Left lung (tissue), 4 donors: ENCODE measurements at regions not wholly inside any gene's neighbourhood (a gene's known extent, or its start where the extent isn't known, plus 50 kb on each side); places are given as distances from the start of the nearest gene placed in this dataset.

ENCODE experiments used
- ATAC-seq: fragments of 200-7000 bp; cut with Tn5 transposase; one replicate; pipeline ENCODE4 v1.9.1; 2020; ENCODE audit warnings: moderate library complexity
- DNase-seq, 4 donors: peaks; one replicate each; pipeline ENCODE4 v3.0.0-alpha.2; 2013 to 2020
- H3K27ac ChIP-seq, 2 donors: fragments of 200-600 bp; sonication (generic) in 1 of 2; one replicate each; pipeline versions ENCODE4 v1.5.0 to v1.8.0; 2020 to 2021
- H3K27me3 ChIP-seq, 2 donors: fragments of 200-600 bp; sonication (generic) in 1 of 2; one replicate each; pipeline versions ENCODE4 v1.5.0 to v1.8.0; 2020 to 2021
- H3K36me3 ChIP-seq, 2 donors: fragments of 200-600 bp; sonication (generic) in 1 of 2; one replicate each; pipeline versions ENCODE4 v1.5.0 to v1.8.0; 2020 to 2021
- H3K4me1 ChIP-seq, 2 donors: fragments of 200-600 bp; one replicate each; pipeline ENCODE4 v1.8.0; 2021
- H3K4me3 ChIP-seq, 2 donors: fragments of 200-600 bp; sonication (generic) in 1 of 2; one replicate each; pipeline versions ENCODE4 v1.5.0 to v1.8.0; 2020 to 2021; ENCODE audit warnings: mild to moderate bottlenecking in 1 of 2
- H3K9me3 ChIP-seq, 2 donors: fragments of 200-600 bp; sonication (generic) in 1 of 2; one replicate each; pipeline versions ENCODE4 v1.5.0 to v1.8.0; 2020 to 2021
- intact Hi-C, 2 donors: fragments of 100-400 bp; cut with DNase I; formaldehyde crosslinking; loops; one replicate each; pipeline versions ENCODE4 v1.11.2 to v1.14.2; 2022
- TF ChIP-seq, protein P1 (sequence below), 2 donors: fragments of 200-600 bp; sonication (generic) in 1 of 2; IDR thresholded peaks; one replicate each; pipeline versions ENCODE4 v1.5.0 to v1.8.0; 2021; ENCODE audit warnings: antibody characterized with exemption in 2 of 2
- donor health status: DM: no; HTN: yes; CAD: no.
- donor health status: DM: no; HTN: no; CAD: no.

DNA sequence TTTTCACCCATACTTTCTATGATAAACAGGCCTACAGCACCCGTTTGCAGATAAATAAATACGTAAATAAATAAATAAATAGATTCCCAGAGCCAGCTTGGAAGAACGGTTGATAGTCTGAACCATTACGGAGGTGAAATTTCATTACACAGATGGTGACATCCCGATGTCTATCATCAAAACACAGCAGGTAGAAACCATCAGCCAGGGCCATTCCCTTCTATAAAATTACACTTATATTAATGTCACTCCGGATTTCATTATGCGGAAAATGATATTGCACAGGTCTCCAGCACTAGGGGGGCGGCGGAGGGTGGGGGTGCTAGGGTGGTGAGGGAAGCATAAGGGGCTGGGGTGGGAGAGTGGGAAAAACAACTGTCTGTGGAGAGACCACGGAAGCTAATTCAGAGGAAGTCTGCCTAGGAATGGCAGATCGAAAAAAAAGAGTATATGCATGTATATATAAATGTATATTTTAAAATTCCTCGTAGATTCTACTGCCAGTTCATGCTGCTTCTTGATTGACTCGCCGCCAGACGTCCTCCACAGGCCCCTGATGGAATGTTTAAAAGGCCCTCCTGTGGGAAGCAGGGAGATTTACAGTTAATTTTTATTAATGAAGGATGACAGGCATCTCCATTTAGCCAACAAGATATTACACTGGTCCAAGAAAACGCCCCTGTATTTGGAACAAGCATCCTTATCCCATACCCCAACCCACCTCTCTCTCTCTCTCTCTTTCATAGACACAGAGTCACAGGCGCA, 1906.0 kb upstream of the PIK3C3 start:
- Histone ChIP-seq H3K36me3 (no peaks in the 10 kb centered on the region), H3K4me1 (no peaks in the 10 kb centered on the region), H3K4me3 (no peak overlapping the region), H3K9me3 (peaks cover 0 to 5% of the 10 kb centered on the region in 2 donors), H3K27me3 (no peaks in the 10 kb centered on the region), H3K27ac (no peak overlapping the region)
- TF ChIP-seq, protein P1, sequence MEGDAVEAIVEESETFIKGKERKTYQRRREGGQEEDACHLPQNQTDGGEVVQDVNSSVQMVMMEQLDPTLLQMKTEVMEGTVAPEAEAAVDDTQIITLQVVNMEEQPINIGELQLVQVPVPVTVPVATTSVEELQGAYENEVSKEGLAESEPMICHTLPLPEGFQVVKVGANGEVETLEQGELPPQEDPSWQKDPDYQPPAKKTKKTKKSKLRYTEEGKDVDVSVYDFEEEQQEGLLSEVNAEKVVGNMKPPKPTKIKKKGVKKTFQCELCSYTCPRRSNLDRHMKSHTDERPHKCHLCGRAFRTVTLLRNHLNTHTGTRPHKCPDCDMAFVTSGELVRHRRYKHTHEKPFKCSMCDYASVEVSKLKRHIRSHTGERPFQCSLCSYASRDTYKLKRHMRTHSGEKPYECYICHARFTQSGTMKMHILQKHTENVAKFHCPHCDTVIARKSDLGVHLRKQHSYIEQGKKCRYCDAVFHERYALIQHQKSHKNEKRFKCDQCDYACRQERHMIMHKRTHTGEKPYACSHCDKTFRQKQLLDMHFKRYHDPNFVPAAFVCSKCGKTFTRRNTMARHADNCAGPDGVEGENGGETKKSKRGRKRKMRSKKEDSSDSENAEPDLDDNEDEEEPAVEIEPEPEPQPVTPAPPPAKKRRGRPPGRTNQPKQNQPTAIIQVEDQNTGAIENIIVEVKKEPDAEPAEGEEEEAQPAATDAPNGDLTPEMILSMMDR (IDR thresholded peaks at IDR 0.05) = no peak
- no peak for DNase-seq
- ATAC-seq = no peak
- intact Hi-C loops = no loop called here

DNA sequence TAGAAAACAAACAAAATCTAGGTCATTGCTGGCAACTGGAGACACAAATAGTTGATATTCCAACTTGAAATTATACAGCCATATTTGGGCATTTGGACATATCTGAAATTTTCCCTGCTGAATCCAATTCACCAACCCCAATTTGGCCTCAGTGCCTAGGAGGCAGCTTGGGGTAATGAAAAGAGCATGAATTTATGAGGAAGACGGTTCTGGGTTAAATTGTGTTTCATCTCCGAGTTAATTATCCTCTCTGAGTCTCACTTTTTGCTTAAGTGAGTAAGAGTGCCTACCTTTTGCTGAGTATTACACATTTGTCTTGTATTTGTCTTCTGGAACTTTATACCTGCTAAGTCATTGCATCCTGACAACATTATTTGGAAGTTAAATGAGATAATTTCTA, 1906.8 kb upstream of the PIK3C3 start:
- intact Hi-C loops = no loop called here
- no peaks in the 10 kb centered on the region for H3K27me3 ChIP-seq
- ATAC-seq = no peak
- no peaks in the 10 kb centered on the region for H3K36me3 ChIP-seq
- no peak overlapping the region for H3K27ac ChIP-seq
- DNase-seq = no peak
- no peak overlapping the region for H3K4me3 ChIP-seq
- peaks cover 0 to 5% of the 10 kb centered on the region in 2 donors for H3K9me3 ChIP-seq
- H3K4me1 ChIP-seq = no peaks in the 10 kb centered on the region
- TF ChIP-seq, protein P1 (IDR thresholded peaks at IDR 0.05) = no peak

DNA sequence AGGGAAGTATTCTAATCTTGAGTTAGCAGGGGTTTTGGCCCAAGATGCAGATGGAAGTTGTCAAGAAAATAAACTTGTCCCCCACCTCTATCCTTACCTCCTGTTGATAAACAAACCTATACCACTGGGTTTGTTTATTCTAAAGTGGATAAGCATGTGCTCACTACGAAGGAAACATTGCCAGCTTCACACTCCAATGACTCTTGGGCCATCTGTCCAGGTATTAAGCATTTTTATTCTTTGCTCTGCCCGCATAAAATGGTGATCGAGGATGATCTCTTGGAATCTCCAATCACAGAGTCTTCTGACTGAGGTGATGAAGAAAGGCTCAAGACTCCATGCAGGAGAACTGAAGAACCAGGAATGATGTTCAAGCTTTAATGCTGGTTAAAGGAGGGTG, 1908.4 kb upstream of the PIK3C3 start:
- ATAC-seq (no peak), DNase-seq (no peak)
- Histone ChIP-seq H3K36me3 (no peaks in the 10 kb centered on the region), H3K4me1 (no peaks in the 10 kb centered on the region), H3K4me3 (no peak overlapping the region), H3K27me3 (no peaks in the 10 kb centered on the region), H3K9me3 (peaks cover 0 to 5% of the 10 kb centered on the region in 2 donors), H3K27ac (no peak overlapping the region)
- TF ChIP-seq, protein P1 (IDR thresholded peaks at IDR 0.05) = no peak
- intact Hi-C loops = no loop called here

DNA sequence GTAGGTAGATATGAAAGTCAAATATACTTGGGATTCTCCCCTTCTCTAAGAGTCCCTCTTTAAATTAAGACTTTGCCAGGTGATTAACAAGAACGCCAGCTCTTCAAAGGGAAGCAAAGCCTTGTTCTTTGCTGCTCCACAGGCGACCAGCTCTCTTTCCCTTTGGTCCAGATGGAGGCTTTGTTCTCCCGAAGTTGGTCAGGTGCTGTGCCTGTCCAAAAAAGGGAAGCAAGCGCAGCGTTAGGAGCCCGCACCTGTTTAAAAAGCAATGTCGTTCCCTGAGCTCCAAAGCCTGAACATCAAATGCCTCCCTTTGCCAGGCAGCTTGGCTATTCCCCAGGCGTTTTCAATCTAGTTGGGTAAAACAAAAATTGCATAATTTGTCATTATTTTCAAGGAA, 1913.1 kb upstream of the PIK3C3 start:
- TF ChIP-seq, protein P1 (IDR thresholded peaks at IDR 0.05) = no peak
- Histone ChIP-seq H3K27ac (no peak overlapping the region), H3K4me1 (no peaks in the 10 kb centered on the region), H3K36me3 (no peaks in the 10 kb centered on the region), H3K27me3 (no peaks in the 10 kb centered on the region), H3K9me3 (no peaks in the 10 kb centered on the region), H3K4me3 (no peak overlapping the region)
- intact Hi-C loops = no loop called here
- DNase-seq = no peak
- no peak for ATAC-seq

DNA sequence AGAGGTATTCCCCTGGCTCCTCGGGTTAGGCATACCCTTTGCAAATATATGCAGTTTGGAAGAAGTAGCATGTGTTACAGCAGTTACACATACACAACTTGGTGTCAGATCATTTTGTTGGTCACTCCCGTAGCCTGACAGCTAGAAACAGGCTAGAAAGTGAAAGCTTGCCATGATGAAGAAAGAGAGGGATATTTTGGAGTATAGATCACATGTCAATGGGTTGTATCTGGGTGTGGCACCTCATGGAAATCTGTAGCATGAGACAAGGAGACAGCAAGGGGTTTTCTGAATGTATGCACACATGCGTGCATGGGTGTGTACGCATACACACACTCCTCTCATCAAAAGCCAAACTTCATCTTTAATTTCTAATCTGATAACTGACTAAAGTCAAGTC, 1914.5 kb upstream of the PIK3C3 start:
- H3K9me3 ChIP-seq = no peaks in the 10 kb centered on the region
- intact Hi-C loops = no loop called here

More for the DNA sequence above, 1914.5 kb upstream of the PIK3C3 start:
- DNase-seq (no peak), ATAC-seq (no peak)
- Histone ChIP-seq H3K36me3 (no peaks in the 10 kb centered on the region), H3K27me3 (no peaks in the 10 kb centered on the region), H3K27ac (no peak overlapping the region), H3K4me1 (no peaks in the 10 kb centered on the region), H3K4me3 (no peak overlapping the region)
- TF ChIP-seq, protein P1 (IDR thresholded peaks at IDR 0.05) = no peak
